ENCODE measurements at regions not wholly inside any gene's neighbourhood (a gene's known extent, or its start where the extent isn't known, plus 50 kb on each side); places are given as distances from the start of the nearest gene placed in this dataset.

DNA sequence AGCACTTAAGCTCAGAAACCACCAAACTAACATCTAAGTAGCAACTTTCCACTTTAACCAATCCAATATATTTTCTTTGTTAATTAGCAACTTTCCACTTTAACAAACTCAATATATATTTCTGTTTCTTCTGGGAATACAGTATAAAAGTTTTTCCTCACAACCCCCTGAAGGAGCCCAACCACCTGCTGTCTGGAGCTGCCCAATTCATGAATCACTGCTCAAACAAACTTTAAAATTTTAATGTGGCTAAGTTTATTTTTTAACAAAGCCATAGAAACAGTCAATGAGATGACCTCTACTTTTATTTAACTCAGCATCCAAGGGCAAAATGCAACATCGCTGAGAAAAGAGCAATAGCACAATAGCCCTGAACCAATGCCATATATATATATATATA is 500.1 kb downstream of the EPM2A start:
- TF ChIP-seq, protein P1, sequence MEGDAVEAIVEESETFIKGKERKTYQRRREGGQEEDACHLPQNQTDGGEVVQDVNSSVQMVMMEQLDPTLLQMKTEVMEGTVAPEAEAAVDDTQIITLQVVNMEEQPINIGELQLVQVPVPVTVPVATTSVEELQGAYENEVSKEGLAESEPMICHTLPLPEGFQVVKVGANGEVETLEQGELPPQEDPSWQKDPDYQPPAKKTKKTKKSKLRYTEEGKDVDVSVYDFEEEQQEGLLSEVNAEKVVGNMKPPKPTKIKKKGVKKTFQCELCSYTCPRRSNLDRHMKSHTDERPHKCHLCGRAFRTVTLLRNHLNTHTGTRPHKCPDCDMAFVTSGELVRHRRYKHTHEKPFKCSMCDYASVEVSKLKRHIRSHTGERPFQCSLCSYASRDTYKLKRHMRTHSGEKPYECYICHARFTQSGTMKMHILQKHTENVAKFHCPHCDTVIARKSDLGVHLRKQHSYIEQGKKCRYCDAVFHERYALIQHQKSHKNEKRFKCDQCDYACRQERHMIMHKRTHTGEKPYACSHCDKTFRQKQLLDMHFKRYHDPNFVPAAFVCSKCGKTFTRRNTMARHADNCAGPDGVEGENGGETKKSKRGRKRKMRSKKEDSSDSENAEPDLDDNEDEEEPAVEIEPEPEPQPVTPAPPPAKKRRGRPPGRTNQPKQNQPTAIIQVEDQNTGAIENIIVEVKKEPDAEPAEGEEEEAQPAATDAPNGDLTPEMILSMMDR (IDR thresholded peaks at IDR 0.05; ENCODE audit: low read length), result no peak
- no peak for TF ChIP-seq EZH2 (IDR thresholded peaks at IDR 0.05; ENCODE audit: borderline replicate concordance, low read length)

Data from OCI-LY1 (cell line).